ENCODE measurements at regions not wholly inside any gene's neighbourhood (a gene's known extent, or its start where the extent isn't known, plus 50 kb on each side); places are given as distances from the start of the nearest gene placed in this dataset.

DNA sequence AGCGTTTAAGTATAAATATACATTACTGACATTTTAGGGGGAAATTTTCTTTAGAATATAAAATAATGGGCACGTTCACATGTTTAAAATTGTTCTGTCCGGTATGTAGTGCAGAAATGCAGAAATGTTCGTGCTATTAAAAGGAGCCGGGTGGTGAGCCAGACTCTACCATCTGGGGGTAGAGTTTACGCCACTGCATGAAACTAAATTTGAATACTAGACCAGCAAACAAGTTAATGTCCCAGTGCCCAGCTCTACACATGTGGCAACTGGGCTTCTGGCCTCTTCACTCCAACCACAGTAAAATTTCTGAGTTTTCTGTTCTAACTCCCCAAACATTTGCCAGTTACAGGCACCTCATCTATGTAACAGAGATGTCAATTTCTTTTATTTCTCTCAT, 1453.3 kb upstream of the TENM3 start:
- no peak overlapping the region for H3K27ac ChIP-seq (ENCODE audit: low read depth, low read length)
- WGBS, 3 donors = 83 to 93% (median 92%) methylated on average over 6 of the region's 6 CpGs

- H3K27ac ChIP-seq (ENCODE audit: low read depth, low read length) = no peak overlapping the region
- WGBS, 3 donors = 50 to 67% (median 58%) methylated on average over 3 of the region's 3 CpGs
Observed at GRCh38 chr4:180790471-180790870, 1452.7 kb upstream of the TENM3 start.

- no peak overlapping the region for H3K27ac ChIP-seq (ENCODE audit: low read depth, low read length)
Observed at GRCh38 chr4:180792541-180792940, 1450.7 kb upstream of the TENM3 start.

DNA sequence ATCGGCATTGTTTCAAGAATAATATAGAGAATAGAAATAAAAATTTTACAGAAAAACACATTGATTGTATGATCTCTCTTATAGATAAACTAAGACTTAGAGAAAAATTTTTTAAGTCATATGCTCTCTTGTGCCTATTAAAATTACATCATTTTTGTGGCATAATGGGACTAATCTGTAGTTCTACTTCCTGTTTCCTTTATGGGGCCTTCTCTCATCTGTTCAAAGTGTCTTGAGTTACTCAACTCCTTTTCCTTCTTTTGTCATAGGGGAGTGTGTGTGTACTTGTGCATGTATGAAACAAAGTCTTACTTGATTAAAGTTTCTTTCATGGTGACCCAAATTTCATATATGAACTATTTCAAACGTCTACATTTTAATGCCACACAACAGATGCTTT, 1448.9 kb upstream of the TENM3 start:
- WGBS, 3 donors = 64 to 66% (median 65%) methylated on average over 2 of the region's 2 CpGs

GRCh38 chr4:180798036-180798577, 1445.1 kb upstream of the TENM3 start:
- WGBS, 3 donors = 36 to 52% (median 48%) methylated on average over 4 of the region's 4 CpGs
- no peak overlapping the region for H3K27ac ChIP-seq (ENCODE audit: low read depth, low read length)

More for the DNA sequence above, 1448.9 kb upstream of the TENM3 start:
- no peak overlapping the region for H3K27ac ChIP-seq (ENCODE audit: low read depth, low read length)

- H3K27ac ChIP-seq (ENCODE audit: low read depth, low read length) = no peak overlapping the region
- 43 to 59% (median 45%) methylated on average over 5 of the region's 5 CpGs for WGBS, 3 donors
Observed at GRCh38 chr4:180799798-180800197, 1443.4 kb upstream of the TENM3 start.

- 83 to 94% (median 90%) methylated on average over 4 of the region's 4 CpGs for WGBS, 3 donors
- no peak overlapping the region for H3K27ac ChIP-seq (ENCODE audit: low read depth, low read length)
Observed at GRCh38 chr4:180805101-180805500, 1438.1 kb upstream of the TENM3 start.

DNA sequence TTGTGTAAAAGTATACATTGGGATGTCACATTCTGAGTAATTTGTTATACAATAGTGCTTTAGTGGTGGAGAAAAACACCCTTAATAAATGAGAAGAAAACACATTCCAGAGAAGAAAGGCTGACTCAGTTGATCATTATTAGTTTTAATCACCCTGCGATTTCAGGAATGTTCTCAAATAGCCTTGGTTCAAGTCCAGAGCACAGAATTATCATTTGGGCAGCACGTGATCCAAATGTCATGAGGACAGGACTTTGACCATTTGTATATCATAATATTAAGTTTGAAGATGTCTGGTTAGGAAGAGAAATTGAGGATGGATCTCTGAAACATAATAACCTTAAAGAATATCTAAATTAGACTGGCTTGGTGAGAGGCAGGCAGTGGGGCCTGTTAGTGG, 1434.3 kb upstream of the TENM3 start:
- 61 to 78% (median 73%) methylated on average over 2 of the region's 2 CpGs for WGBS, 3 donors
- no peak overlapping the region for H3K27ac ChIP-seq (ENCODE audit: low read depth, low read length)

GRCh38 chr4:180809439-180809838, 1433.8 kb upstream of the TENM3 start:
- 48 to 78% (median 72%) methylated on average over 4 of the region's 4 CpGs for WGBS, 3 donors
- no peak overlapping the region for H3K27ac ChIP-seq (ENCODE audit: low read depth, low read length)

GRCh38 chr4:180810581-180810980, 1432.6 kb upstream of the TENM3 start:
- 82 to 86% (median 86%) methylated on average over 1 of the region's 1 CpG for WGBS, 3 donors
- H3K27ac ChIP-seq (ENCODE audit: low read depth, low read length) = no peak overlapping the region

GRCh38 chr4:180811556-180811955, 1431.6 kb upstream of the TENM3 start:
- no peak overlapping the region for H3K27ac ChIP-seq (ENCODE audit: low read depth, low read length)
- WGBS, 3 donors = 0 to 3% (median 0%) methylated on average over 1 of the region's 1 CpG

GRCh38 chr4:180812783-180813182, 1430.4 kb upstream of the TENM3 start:
- H3K27ac ChIP-seq (ENCODE audit: low read depth, low read length) = no peak overlapping the region
- 42 to 58% (median 58%) methylated on average over 2 of the region's 2 CpGs for WGBS, 3 donors

GRCh38 chr4:180814875-180815417, 1428.3 kb upstream of the TENM3 start:
- H3K27ac ChIP-seq (ENCODE audit: low read depth, low read length) = no peak overlapping the region

DNA sequence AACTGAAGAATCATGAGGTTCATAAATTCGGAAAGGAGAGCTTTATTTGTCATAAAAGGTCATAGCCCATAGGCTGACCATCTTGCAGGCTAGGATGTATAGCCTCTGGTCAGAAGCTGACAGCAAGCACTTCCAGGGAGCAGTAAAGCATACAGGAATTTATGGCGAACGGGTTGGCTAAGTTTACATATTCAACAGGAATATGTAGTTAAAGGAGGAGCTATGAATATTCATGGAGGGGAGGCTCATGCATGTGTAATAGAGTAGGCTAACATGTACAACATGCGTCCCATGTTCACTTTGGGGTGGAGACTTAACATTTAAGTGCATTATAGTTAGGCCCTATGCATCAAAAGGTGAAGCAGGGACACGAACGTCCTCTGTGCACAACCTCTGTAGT, 1425.7 kb upstream of the TENM3 start:
- H3K27ac ChIP-seq (ENCODE audit: low read depth, low read length) = no peak overlapping the region
- WGBS, 3 donors = 69 to 88% (median 86%) methylated on average over 6 of the region's 6 CpGs

More at GRCh38 chr4:180814875-180815417, 1428.3 kb upstream of the TENM3 start:
- 71 to 90% (median 88%) methylated on average over 3 of the region's 3 CpGs for WGBS, 3 donors

DNA sequence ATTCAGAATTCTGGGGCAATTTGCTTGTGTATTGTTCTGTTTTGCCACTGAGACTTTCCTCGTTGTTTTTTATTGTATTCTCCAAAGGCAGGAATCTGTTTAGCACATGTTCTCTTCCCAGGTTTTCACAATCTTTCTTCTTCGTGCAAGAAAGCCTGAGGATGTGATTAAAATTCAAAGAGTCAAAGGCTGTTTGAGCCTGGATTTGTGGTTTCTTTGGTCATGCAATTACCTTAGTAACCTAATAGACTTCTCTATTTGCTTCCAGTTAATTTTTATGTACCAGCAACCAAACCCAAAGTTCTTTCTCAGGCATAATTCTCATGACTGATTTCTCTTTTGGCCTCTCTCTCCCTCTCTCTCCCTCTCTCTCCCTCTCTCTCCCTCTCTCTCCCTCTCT, 1420.1 kb upstream of the TENM3 start:
- H3K27ac ChIP-seq (ENCODE audit: low read depth, low read length) = no peak overlapping the region
- WGBS, 3 donors = 30 to 41% (median 36%) methylated on average over 2 of the region's 2 CpGs

DNA sequence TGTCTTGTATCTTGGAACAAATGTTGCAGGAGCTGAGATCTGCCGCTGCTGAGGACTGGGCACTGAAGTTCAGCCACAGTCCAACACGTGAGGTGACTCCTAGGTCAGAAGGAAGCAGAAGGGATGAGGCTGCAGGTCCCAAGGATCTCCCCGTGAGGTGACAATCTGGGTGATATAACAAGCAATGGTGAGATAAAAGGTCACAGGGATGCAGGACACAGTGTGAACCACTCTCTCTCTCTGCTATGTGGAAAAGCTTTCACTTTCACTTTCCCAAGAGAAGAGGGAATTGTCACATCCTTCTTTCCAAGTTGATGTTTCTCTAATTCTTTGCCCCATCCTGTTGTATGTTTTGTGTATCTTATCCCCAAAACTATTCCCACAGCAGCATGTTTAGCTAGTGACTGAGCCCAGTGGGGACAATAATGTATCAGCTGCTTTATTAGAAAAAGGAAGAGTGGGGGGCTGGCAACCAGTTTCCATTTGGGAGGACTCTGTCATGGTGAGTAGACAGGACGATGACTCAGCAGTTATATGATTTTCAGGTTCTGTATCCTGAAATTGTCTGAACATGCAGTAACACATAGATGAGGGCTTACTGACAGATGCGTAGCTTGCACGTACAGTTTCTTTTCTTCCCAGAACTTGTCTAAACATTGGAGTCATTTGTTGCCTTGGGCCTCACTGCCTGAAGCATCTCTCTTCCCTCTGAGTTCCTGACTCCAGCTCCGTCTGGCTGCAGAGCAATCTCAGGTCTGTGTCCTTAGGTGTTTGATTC, 1415.8 kb upstream of the TENM3 start:
- 58 to 61% (median 60%) methylated on average over 7 of the region's 7 CpGs for WGBS, 3 donors
- H3K27ac ChIP-seq (ENCODE audit: low read depth, low read length) = no peak overlapping the region

- WGBS, 3 donors = 0 to 7% (median 5%) methylated on average over 2 of the region's 2 CpGs
- no peak overlapping the region for H3K27ac ChIP-seq (ENCODE audit: low read depth, low read length)
Observed at GRCh38 chr4:180828455-180829018, 1414.7 kb upstream of the TENM3 start.

GRCh38 chr4:180832073-180832472, 1411.1 kb upstream of the TENM3 start:
- 42 to 51% (median 48%) methylated on average over 3 of the region's 3 CpGs for WGBS, 3 donors
- no peak overlapping the region for H3K27ac ChIP-seq (ENCODE audit: low read depth, low read length)

DNA sequence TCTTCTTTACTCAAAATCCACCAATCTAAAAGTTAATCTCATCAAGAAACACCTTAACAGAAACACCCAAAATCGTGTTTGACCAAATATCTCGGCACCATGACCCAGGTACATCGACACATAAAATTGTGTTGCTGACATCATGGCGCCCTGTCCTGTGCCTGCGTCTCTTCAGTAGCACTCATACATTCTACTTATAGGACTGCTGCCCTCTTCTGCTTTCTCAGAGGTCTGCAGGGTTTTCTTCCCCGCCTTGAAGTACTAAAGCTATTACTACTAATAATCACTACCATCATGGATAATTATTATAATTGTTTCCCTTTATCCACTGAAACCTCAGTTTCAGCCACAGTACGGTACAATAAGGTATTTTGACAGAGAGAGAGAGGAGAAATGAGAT, 1403.1 kb upstream of the TENM3 start:
- H3K27ac ChIP-seq (ENCODE audit: low read depth, low read length) = no peak overlapping the region
- WGBS, 3 donors = 58 to 73% (median 69%) methylated on average over 7 of the region's 7 CpGs
